Colonic mucosa (tissue), 4 donors: ENCODE measurements at regions not wholly inside any gene's neighbourhood (a gene's known extent, or its start where the extent isn't known, plus 50 kb on each side); places are given as distances from the start of the nearest gene placed in this dataset.

Experiments used
- DNase-seq: peaks from one replicate; pipeline ENCODE4 v3.0.0-alpha.2; 2020
- H3K27ac ChIP-seq: fragments of 200-600 bp; one replicate; pipeline ENCODE4 v1.8.0; 2021
- H3K27me3 ChIP-seq: fragments of 200-600 bp; one replicate; pipeline ENCODE4 v1.8.0; 2021
- H3K36me3 ChIP-seq: fragments of 200-600 bp; one replicate; pipeline ENCODE4 v1.8.0; 2021
- H3K4me1 ChIP-seq: fragments of 200-600 bp; one replicate; pipeline ENCODE4 v1.8.0; 2021; ENCODE audit warnings: mild to moderate bottlenecking
- H3K4me3 ChIP-seq: fragments of 200-600 bp; one replicate; pipeline ENCODE4 v1.8.0; 2021
- H3K9ac ChIP-seq, 2 donors: one replicate each; pipeline ENCODE4 v1.7.0; 2013; ENCODE audit warnings: control low read depth in 2 of 2, low read depth in 2 of 2, low read length in 2 of 2
- H3K9me3 ChIP-seq: fragments of 200-600 bp; one replicate; pipeline ENCODE4 v1.8.0; 2021
- CTCF ChIP-seq: fragments of 200-600 bp; IDR thresholded peaks from one replicate; pipeline ENCODE4 v1.8.0; 2022; ENCODE audit warnings: antibody characterized with exemption, mild to moderate bottlenecking
- intact Hi-C: fragments of 100-400 bp; cut with DNase I; formaldehyde crosslinking; loops from one replicate; pipeline ENCODE4 v1.14.1; 2022
- donor health status: healthy.
- donor health status: DM: no; HTN: no; CAD: no.
- donor health status: DM: no; HTN: no; CAD: no.

GRCh38 chr15:69713726-69714559 lies 261.3 kb downstream of the RPLP1 start:
- TF ChIP-seq CTCF, result no peak
- Histone ChIP-seq H3K4me3 (no peak overlapping the region), H3K9ac (no peak overlapping the region), H3K27me3 (no peaks in the 10 kb centered on the region), H3K9me3 (no peaks in the 10 kb centered on the region), H3K36me3 (no peaks in the 10 kb centered on the region), H3K4me1 (no peaks in the 10 kb centered on the region), H3K27ac (no peak overlapping the region)
- DNase-seq, result peak; percentile 21
- intact Hi-C loops, result no loop called here

GRCh38 chr15:69715210-69715609 lies 262.6 kb downstream of the RPLP1 start:
- intact Hi-C loops, result no loop called here
- DNase-seq, result no peak
- Histone ChIP-seq H3K4me3 (no peak overlapping the region), H3K4me1 (no peaks in the 10 kb centered on the region), H3K36me3 (no peaks in the 10 kb centered on the region), H3K9ac (no peak overlapping the region), H3K9me3 (no peaks in the 10 kb centered on the region), H3K27me3 (no peaks in the 10 kb centered on the region), H3K27ac (no peak overlapping the region)
- TF ChIP-seq CTCF, result no peak

GRCh38 chr15:69718436-69718835 lies 265.8 kb downstream of the RPLP1 start:
- DNase-seq, result no peak
- H3K4me1 ChIP-seq, result no peaks in the 10 kb centered on the region
- intact Hi-C loops, result no loop called here
- TF ChIP-seq CTCF, result no peak
- H3K4me3 ChIP-seq, result no peak overlapping the region
- H3K27ac ChIP-seq, result peak overlapping the region; percentile 12
- H3K9me3 ChIP-seq, result no peaks in the 10 kb centered on the region
- no peaks in the 10 kb centered on the region for H3K36me3 ChIP-seq
- no peak overlapping the region for H3K9ac ChIP-seq
- H3K27me3 ChIP-seq, result no peaks in the 10 kb centered on the region

- DNase-seq, result no peak
- intact Hi-C loops, result no loop called here
- no peaks in the 10 kb centered on the region for H3K36me3 ChIP-seq
- no peak for TF ChIP-seq CTCF
- H3K27me3 ChIP-seq, result no peaks in the 10 kb centered on the region
- H3K4me1 ChIP-seq, result no peaks in the 10 kb centered on the region
- no peak overlapping the region for H3K9ac ChIP-seq
- H3K27ac ChIP-seq, result peak overlapping the region; percentile 12
- no peak overlapping the region for H3K4me3 ChIP-seq
- no peaks in the 10 kb centered on the region for H3K9me3 ChIP-seq
Measured at GRCh38 chr15:69718916-69719315, 266.3 kb downstream of the RPLP1 start.

GRCh38 chr15:69719527-69720240 lies 267.1 kb downstream of the RPLP1 start:
- Histone ChIP-seq H3K27me3 (no peaks in the 10 kb centered on the region), H3K9ac (no peak overlapping the region), H3K27ac (peak overlapping the region; percentile 12), H3K4me3 (no peak overlapping the region), H3K36me3 (no peaks in the 10 kb centered on the region), H3K9me3 (no peaks in the 10 kb centered on the region), H3K4me1 (no peaks in the 10 kb centered on the region)
- peak; percentile 36 for DNase-seq
- no peak for TF ChIP-seq CTCF
- intact Hi-C loops, result no loop called here
